HG03460 (cell line): ENCODE measurements at regions not wholly inside any gene's neighbourhood (a gene's known extent, or its start where the extent isn't known, plus 50 kb on each side); places are given as distances from the start of the nearest gene placed in this dataset.
"Not testable (repeated sequence)": the region's sequence is repeated elsewhere in the genome, so short reads cannot be mapped to it uniquely, and the experiment has no call there.

Source experiments
- ATAC-seq: cut with Tn5 transposase; IDR thresholded peaks from one replicate; pipeline ENCODE4 v1.9.1; 2021; ENCODE audit not compliant: unreplicated experiment

DNA sequence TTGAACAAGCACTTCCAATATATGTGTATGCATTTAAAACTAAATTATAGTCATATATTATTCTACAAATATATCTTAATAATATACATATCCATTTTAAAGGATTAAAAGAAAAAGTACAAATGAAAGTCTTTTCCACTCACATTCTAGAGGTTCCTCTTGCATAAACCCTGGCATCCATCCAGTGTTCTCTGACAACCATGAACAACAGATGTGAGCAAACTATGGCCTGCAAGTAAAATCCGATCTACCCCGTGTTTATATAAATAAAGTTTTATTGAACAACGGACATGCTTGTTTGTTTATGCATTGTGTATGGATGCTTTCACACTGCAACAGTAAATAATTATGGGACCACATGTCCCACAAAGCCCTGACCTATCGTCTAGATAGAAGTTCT lies 1122.3 kb downstream of the EPHA7 start:
- no peak for ATAC-seq

- no peak for ATAC-seq
Observed at GRCh38 chr6:92292067-92292466, 1127.3 kb downstream of the EPHA7 start.

DNA sequence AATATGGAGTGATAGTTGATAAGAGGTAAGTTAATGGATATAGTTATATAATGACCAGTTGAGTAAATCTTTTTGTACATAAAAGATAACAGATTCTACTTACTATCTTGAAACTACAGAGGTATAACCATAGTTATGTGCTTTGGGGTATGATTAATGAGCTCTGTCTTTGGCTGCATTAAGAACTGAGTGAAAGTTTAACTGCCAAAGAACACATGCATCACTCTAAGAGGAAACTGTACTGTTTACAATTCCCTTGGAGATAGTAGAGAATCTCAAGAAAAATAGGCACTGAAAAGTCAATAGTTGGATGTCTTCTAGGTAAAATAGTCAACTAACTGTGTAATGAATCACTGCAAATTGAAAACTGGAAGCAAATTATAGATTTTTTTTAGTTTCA lies 1129.5 kb downstream of the EPHA7 start:
- no peak for ATAC-seq

DNA sequence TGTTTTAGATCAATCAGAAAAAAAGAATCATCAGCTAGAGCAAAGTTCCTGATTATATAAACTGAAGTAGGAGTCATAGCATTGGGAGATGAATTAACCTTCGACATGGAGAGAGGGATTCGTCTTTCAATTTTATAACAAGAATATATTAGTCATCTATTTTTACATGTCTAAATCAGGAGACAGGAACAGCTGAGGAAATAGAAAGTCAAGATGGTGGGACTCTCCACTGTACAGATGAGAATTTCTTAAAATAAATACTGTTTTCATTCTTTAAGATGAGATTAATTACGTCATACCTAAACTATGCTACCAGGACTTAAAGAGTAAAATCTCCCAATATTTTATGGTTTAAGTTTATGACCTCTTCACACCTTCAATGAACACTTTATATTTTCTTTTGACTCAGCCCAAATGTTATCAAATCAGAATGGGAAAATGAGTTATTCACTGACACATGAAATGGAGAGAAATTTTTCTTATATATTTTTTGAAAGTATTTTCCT lies 1137.7 kb downstream of the EPHA7 start:
- ATAC-seq, result no peak

- ATAC-seq, result no peak
Observed at GRCh38 chr6:92275150-92275549, 1144.2 kb downstream of the EPHA7 start.

DNA sequence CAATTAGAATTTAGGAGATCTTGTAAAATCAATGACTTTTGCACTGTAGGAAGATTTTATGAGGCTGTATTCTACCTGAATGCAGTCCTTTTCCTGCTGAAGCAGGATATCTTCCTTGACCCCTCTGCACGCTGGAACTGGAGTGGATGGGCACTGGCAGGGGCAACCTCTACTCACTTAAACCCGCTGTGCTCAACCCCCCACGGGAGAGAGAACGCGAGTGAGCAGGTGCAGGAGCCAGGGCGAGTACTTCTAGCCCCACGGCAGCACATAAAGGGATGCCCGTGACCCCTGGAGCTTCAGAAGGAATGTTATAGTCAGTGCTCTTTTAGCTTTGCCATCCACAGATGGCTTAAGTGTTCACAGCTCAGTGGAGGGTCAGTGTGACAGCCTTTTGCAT lies 1144.8 kb downstream of the EPHA7 start:
- ATAC-seq, result no peak

DNA sequence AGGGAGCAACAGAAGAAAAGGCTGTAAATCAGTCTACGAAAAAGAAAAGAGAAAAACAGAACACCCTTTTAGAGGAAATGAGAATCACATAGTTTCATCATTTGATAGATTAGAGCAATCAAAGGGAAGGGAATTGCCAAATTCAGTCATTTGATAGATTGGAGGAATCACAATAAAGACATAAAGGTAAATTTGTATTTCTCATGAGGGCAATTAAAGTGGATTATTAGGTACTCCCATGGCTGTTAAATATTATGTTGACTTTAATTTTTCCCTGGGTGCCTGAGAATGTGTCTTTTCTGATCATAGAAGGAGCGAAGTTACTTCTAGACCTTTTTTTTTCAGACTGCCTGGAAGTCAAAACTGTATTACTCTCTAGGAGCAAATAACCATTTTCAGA lies 1145.7 kb downstream of the EPHA7 start:
- no peak for ATAC-seq

DNA sequence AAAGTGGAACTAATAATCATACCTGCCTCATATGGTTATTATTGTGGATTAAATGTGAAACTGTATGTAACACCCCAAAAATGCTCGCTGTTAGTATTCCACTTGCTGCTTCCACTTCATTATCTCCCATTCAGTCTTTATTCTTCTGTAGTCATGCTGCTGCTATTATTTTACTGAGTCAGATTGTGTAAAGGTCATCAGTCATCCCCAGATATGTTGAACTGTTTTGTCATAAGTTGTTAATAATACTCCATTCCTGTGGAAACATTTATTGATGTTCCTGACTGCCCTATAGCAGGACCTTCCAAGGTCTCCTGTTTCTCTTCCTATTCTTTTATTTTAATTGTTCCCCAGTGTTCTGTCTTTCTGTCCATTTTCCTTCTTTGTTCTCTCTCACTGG lies 1148.3 kb downstream of the EPHA7 start:
- ATAC-seq, result no peak

DNA sequence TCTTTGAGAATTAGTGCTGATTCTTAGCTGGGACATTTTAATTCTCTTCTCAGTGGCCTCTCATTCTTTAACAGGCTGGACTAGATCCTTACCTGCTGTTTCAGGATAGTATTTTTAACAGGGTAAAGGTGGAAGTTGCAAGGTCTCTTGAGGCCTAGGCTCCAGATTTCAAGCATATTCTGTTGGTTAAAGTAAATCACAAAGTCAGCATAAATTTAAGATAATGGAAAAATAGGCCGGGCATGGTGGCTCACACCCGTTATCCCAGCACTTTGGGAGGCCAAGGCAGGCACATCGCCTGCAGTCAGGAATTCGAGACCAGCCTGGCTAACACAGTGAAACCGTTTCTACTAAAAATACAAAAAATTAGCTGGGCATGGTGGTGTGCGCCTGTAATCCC lies 1149.0 kb downstream of the EPHA7 start:
- no peak for ATAC-seq

- no peak for ATAC-seq
Observed at GRCh38 chr6:92267335-92267734, 1152.0 kb downstream of the EPHA7 start.

- no peak for ATAC-seq
Observed at GRCh38 chr6:92263864-92264263, 1155.5 kb downstream of the EPHA7 start.

DNA sequence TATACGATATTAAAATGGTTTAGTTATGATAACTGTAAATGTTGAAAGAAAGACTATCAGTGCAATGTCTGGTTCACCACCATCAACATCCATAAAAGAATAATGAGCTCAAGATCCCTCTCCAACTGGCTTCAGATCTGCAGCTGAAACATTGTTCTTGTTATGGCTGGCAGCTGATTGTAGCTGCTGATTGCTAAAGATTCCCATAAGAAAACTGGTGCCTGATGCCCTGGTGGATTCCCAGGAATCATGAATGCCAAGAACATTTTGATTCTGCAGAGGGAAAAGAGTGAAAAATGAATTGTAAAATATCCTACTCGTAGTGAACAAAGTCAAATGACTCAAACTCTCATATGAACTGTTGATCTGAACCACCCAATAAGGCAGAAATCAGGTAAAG lies 1160.2 kb downstream of the EPHA7 start:
- no peak for ATAC-seq

GRCh38 chr6:92243315-92243714 lies 1176.0 kb downstream of the EPHA7 start:
- no peak for ATAC-seq

DNA sequence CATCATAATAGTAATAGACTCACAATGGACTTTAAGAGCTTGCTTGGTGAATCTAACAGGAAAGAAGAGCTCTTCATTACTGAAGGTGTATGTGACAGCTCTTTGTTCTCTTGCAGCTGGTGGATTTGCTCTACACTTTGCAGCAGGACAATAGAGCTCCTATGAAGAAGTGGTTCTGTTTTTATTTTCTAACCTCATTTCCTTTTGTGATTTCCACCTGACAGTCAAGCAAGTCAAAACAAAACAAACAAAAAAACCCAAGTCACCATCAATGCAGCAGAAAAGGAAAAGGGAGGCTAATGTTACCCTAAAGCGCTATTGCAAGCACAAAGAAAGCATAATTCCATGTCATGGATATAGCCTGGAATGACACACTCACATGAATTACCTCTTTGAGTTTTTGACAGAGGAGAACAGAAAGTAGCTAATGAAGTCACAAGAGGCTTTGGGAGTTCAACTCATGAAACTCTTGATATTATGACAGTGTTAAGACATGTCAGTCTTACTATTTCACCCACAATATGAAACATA lies 1188.1 kb downstream of the EPHA7 start:
- no peak for ATAC-seq

DNA sequence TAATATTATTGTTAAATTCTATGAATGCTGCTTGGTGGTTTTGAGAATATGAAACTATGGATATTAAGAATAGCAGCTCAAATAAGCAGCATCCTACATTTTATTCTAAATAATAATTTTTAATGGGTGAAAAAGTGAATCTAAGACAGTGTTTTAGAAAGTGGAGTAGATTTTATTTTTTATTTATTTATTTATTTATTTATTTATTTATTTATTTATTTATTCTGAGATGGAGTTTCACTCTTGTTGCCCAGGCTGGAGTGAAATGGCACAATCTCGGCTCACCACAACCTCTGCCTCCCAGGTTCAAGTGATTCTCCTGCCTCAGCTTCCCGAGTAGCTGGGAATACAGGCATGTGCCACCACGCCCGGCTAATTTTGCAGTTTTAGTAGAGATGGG lies 1199.4 kb downstream of the EPHA7 start:
- ATAC-seq, result not testable (repeated sequence)

DNA sequence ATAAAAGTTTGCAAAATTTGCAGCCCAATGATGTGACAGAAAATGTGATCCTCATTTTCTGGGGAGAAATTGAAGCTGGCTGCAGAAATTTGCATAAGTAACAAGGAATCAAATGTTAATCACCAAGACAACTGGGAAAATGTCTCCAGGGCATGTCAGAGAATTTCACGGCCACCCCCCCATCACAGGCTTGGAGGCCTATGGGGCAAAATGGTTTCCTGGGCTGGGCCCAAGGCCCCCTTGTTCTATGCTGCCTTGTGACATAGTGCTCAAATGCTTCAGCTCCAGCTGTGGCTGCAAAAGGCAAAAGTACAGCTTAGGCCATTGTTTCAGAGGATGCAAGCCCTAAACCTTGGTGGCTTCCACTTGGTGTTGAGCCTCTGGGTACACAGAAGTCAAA lies 1202.6 kb downstream of the EPHA7 start:
- no peak for ATAC-seq

DNA sequence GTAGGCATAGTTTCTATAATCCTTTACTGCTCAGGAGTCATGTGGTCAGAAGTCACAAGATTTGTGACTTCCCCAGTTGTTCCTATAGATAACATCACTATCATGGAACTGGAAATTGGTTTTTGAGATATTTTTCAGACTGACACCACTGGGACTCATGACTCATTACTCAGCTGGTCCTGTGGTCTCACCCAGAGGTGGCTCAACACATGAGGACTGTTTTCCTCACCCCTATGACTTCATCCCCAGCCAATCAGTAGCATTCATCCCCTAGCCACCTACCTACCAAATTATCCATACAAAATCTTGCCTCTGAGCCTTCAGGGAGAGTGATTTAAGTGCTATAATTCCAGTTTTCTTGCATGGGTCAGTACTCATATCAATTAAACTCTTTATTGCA lies 1217.7 kb downstream of the EPHA7 start:
- ATAC-seq, result no peak

DNA sequence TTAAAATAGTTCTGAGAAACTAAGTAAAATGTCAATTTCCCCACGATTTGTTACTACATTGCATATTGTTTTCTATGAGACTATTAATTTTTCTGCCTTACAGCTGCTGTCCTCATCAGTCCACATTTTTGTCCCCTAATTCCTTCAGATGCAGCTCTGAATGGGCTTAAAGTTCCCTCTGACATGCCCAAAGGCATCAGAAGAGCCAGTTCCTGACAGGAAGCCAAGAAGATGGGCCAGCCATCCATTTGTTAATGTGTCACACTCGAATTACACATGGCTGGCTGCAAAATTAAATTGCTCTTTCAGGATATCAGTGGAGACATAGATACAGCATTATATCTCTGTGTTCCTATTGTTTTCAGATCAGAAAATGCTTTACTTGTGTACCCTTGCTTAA lies 1223.0 kb downstream of the EPHA7 start:
- ATAC-seq, result no peak

DNA sequence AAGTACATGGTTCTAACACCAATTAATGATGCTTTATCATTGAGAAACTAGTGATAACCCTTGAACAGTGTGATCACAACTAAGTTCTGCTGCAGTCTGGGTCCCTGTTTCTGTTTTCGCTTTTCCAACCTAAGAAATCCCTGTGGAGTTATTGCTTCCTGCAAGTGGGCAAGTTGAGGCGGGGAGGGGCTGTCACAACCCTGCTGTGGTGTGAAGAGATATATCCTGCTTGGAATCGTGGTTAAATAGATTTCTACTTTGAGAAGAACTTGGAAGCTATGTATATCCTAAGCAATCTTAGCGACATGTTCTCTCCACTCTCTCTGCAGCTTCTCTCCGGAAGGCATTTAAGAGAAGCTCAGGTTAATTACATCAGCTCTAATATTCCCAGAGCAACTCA lies 1223.6 kb downstream of the EPHA7 start:
- no peak for ATAC-seq

DNA sequence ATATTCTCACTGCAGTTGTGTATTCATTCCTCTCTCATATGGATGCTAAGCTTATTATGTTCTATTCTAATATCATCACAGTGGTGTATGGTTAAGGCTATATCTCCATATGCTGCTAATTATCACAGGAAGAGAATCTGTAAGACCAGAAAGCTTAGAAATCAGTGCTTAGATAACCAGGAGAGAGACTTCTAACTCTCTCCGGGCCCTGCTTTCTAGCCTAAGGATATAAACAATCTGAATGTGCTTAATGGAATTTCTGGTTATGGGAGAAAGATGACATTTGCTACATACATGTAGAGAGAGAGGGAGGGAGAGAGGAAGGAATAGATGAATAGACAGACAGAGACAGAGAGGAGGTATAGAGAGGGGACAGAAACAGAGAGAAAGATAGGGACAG lies 1231.3 kb downstream of the EPHA7 start:
- no peak for ATAC-seq

- no peak for ATAC-seq
Observed at GRCh38 chr6:92184933-92185332, 1234.4 kb downstream of the EPHA7 start.

DNA sequence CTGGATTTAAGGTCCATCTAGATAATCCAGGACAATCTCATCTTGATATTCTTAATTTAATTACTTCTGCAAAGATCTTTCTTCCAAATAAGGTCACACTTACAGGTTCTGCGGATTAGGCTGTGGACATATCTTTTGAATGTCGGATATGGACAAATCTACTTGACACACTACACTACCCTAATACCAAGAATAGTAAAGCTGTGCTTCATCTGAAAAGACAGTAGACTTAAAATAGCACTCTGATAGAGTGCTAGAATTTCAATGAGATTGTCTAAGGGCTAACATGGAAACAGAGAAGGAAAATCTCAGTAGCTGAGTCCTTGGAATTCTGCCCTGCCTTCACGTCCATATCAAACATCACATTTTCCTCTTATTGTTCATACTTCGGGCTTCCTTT lies 1238.0 kb downstream of the EPHA7 start:
- no peak for ATAC-seq

DNA sequence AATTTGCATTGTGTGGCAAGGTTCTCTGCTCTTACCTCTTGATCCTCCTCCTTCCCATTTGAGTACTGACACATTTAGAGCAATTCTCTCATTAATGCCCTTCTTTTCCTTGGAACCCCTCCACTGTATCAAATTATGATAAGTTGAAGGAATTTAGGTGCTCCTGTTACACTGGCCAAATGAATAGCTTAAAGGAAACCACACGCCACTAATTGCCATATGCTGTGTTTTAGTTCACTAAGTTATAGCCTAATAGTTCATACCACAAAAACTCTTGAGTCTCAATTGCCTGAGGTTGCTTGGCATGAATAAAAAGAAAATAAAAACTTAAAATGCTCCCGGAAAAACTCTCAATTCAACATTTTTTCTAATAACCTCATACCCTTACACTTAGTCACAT lies 1239.3 kb downstream of the EPHA7 start:
- ATAC-seq, result no peak

- ATAC-seq, result no peak
Observed at GRCh38 chr6:92176666-92177065, 1242.7 kb downstream of the EPHA7 start.
